GM12873 (cell line): ENCODE measurements at regions not wholly inside any gene's neighbourhood (a gene's known extent, or its start where the extent isn't known, plus 50 kb on each side); places are given as distances from the start of the nearest gene placed in this dataset.

Experiments
- TF ChIP-seq, protein P1 (sequence below): IDR thresholded peaks from 2 replicates; pipeline ENCODE4 v1.5.1; 2012; ENCODE audit warnings: low read depth, mild to moderate bottlenecking, moderate library complexity, low read length, control low read depth; ENCODE audit not compliant: insufficient read depth; ENCODE audit errors: missing control alignments

DNA sequence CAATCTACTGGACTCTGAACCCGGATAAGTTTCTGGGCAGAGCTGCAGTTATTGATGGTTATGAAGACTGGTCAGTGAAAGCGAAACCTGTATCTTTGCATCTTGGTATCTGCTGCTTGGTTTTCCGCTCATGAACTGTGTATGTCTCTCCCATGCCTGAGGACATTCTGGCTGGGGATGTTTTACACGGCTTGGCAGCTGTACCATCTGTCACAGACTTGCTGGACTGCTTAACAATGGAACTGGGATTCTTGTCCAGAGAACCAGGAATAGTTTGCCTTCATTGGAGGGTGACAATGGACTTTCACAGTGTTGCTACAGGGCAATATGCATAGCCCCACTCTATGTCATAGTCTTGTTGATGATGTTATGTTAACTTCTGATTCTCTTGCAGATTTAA is 119.9 kb upstream of the TMEM106B start:
- TF ChIP-seq, protein P1, sequence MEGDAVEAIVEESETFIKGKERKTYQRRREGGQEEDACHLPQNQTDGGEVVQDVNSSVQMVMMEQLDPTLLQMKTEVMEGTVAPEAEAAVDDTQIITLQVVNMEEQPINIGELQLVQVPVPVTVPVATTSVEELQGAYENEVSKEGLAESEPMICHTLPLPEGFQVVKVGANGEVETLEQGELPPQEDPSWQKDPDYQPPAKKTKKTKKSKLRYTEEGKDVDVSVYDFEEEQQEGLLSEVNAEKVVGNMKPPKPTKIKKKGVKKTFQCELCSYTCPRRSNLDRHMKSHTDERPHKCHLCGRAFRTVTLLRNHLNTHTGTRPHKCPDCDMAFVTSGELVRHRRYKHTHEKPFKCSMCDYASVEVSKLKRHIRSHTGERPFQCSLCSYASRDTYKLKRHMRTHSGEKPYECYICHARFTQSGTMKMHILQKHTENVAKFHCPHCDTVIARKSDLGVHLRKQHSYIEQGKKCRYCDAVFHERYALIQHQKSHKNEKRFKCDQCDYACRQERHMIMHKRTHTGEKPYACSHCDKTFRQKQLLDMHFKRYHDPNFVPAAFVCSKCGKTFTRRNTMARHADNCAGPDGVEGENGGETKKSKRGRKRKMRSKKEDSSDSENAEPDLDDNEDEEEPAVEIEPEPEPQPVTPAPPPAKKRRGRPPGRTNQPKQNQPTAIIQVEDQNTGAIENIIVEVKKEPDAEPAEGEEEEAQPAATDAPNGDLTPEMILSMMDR = no peak

DNA sequence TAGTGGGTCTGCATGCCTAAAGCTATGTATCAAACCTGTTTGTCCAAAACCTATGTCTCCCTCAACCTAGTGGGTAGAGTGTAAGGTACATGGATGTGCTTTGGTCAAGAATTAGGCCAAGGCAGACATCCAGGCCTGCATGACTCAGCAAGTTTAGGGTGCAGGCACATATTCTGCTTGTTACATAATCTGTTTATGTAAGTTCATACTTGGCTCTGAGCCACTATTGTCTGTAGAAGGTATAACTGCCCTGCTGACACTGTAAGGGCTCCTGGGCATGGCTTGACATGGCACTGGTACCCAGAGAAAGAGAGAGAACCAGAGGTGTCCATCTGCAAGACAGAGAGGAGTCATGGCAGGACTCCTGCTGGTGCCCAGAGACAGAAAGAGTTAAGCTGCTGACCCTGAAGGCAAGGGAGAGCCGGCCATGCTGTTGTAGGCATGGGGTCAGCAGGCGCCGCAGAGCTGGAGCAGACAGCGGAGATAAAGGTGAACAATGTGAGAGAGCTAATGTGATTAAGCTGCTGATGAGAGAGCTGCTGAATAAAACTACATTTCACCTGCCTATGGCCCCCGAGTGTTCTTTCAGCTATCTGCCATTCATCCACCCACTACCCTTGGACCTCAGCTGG is 118.5 kb upstream of the TMEM106B start:
- TF ChIP-seq, protein P1 = no peak

- TF ChIP-seq, protein P1 = no peak
Observed at GRCh38 chr7:12093365-12093764, 117.7 kb upstream of the TMEM106B start.

DNA sequence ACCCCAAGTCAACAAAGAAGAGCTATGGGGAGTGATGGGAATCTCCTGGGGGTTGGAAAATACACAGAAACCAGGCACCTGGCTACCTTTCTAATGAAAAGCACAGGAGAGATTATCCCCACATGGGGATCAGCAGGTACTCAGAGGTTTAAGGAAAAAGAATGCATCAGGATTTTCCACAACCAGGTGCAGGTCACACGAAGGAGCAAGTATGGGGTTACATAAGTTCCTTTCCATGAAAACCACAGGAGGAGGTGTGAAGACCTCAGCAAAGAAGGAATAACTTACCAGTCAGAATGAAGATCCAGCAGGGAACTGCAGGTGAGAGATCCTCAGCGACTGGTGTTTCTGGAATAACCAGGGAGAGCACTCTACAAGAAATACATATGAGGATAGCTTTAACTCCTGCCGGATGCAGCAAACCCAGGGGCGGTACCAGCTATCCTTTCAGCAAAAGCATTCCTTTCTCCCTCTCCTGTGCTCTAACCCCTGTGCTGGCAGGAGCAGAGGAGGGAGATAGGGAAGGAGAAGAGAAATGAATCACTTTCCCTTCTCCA is 116.7 kb upstream of the TMEM106B start:
- TF ChIP-seq, protein P1 = no peak

DNA sequence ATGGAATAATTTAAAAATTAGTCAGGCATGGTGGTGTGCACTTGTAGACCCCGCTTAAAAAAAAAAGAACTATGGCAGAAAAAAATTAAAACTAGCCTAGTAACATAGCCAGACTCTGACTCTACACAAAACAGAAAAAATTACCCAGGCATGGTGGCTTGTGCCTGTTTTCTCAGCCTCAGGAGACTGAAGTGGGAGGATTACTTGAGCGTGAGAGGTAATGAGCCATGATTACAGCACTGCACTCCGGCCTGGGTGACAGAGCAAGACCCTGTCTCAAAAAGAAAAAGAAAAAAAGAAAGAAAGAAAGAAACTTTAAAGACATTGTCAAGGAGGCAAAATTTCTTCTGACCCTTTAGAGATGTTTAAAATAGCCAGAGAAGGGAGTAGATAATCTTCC is 109.0 kb upstream of the TMEM106B start:
- TF ChIP-seq, protein P1 = no peak

- TF ChIP-seq, protein P1 = no peak
Observed at GRCh38 chr7:12102527-12102926, 108.6 kb upstream of the TMEM106B start.

DNA sequence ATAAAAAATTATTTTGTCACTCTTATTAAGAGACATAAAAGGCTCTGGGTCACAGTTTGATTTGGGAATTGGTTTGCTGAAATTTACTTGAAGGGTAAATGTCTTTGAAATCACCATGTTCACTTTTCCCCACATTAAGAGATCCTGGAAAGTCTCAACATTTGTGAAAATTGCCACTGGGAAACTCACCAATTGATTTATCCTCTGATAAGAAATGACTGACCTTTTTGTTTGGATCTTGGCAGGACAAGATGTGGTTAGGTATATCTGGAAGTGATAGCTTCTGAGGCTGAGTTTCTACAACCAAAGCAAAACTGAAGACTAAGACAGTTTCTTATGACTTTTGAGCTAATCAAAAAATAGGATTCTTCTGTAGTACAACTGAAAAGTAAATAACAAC is 107.1 kb upstream of the TMEM106B start:
- TF ChIP-seq, protein P1 = no peak
